OCI-LY1 (cell line): ENCODE measurements at regions not wholly inside any gene's neighbourhood (a gene's known extent, or its start where the extent isn't known, plus 50 kb on each side); places are given as distances from the start of the nearest gene placed in this dataset.

ENCODE experiments used
- EZH2 ChIP-seq: fragments of 200-600 bp; sonication (generic), shearing (Covaris generic); IDR thresholded peaks from 2 replicates; pipeline ENCODE4 v1.8.0; 2017; ENCODE audit warnings: borderline replicate concordance, mixed run types, mild to moderate bottlenecking, antibody characterized with exemption, low read length, moderate library complexity, mixed read lengths
- TF ChIP-seq, protein P1 (sequence below): fragments of 200-600 bp; sonication (generic), shearing (Covaris generic); IDR thresholded peaks from 2 replicates; pipeline ENCODE4 v1.5.1; 2017; ENCODE audit warnings: mild to moderate bottlenecking, antibody characterized with exemption, low read length, moderate library complexity, mixed read lengths

DNA sequence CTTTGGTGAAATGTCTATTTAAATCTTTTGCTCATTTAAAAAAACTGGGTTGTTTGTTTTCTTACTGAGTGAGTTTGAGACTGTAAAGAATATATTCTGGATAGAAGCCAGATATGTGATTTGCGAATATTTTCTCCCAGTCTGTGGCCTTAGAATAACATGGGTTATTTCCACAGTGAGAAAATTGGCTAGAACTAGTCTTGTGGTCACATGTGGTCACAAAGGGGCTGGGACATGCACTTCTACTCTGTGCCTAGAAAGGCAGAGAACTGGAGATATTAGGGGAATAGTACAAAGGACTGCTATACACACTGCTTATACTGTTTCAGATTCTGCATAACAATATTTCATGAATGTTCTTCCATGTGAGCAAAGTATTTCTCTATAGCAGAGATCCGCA lies 79.9 kb upstream of the RGMA start:
- TF ChIP-seq, protein P1, sequence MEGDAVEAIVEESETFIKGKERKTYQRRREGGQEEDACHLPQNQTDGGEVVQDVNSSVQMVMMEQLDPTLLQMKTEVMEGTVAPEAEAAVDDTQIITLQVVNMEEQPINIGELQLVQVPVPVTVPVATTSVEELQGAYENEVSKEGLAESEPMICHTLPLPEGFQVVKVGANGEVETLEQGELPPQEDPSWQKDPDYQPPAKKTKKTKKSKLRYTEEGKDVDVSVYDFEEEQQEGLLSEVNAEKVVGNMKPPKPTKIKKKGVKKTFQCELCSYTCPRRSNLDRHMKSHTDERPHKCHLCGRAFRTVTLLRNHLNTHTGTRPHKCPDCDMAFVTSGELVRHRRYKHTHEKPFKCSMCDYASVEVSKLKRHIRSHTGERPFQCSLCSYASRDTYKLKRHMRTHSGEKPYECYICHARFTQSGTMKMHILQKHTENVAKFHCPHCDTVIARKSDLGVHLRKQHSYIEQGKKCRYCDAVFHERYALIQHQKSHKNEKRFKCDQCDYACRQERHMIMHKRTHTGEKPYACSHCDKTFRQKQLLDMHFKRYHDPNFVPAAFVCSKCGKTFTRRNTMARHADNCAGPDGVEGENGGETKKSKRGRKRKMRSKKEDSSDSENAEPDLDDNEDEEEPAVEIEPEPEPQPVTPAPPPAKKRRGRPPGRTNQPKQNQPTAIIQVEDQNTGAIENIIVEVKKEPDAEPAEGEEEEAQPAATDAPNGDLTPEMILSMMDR, result no peak
- TF ChIP-seq EZH2, result no peak
